SKM-1 (cell line): ENCODE measurements at regions not wholly inside any gene's neighbourhood (a gene's known extent, or its start where the extent isn't known, plus 50 kb on each side); places are given as distances from the start of the nearest gene placed in this dataset.
A peak's percentile ranks its signal among the peaks of the same experiment; 100 is the strongest.

Experiments used
- DNase-seq: peaks from one replicate; lab custom pipeline; 2025; ENCODE audit not compliant: unreplicated experiment; lab: John Stamatoyannopoulos, UW

DNA sequence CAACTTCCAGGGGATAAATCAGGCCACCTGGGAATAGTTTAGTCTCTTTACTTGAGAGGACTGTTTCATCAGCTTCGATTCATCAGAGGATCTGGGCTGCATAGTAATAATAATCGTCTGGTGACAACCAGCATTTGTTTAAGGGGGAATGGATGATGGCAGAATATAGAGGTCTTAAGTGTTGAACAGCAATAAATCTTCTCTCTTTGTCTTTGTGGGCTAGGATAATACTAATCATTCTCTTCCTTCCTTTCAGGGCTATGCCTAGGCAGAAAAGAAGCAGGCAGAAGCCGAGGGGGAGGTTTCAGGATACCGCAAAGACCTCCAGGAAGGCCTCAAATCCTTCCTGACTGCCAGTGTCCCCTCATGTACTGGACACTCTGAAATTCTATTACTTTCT lies 150.4 kb upstream of the GAREM1 start:
- no peak for DNase-seq

DNA sequence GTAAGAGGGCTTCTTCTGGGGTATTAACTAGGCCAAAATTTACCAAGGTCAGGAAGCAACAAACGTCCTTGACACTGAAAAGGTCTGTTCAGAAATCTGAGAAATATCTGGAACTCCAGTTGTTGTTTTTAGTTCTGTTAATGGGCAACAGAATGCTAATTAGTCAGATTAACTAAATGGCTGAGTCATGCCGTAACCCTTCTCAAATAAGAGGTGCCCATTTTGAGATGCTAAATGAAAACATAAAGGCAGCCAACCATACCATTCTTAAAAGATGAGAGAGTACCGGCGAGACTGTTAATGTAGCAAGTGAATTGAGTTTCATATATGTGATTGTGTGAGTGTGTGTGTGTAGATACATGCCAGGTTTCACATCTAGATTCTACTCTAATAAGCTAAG lies 147.9 kb upstream of the GAREM1 start:
- no peak for DNase-seq

GRCh38 chr18:32613821-32614220 lies 143.1 kb upstream of the GAREM1 start:
- no peak for DNase-seq

DNA sequence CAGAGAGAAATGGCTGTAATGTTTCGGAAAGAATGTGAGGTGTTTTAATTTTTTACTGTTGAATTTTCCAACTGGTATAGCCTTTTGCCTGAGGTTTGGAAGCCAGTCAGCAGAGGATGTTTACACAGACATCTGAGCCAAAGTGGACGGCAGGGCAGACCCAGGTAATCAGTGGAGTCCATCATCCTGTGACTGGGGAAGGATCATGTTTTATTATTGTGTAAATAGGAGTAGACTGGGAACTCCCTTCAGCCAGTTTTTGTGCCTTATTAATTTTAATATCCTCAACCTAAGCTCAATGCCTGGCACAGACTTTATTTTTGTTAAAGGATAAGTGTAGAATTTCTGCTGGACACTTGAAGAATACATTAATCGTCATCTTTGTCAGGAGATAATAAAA lies 142.0 kb upstream of the GAREM1 start:
- DNase-seq = no peak

- DNase-seq = no peak
Observed at GRCh38 chr18:32610176-32610575, 139.5 kb upstream of the GAREM1 start.

GRCh38 chr18:32607816-32608215 lies 137.1 kb upstream of the GAREM1 start:
- no peak for DNase-seq

GRCh38 chr18:32598144-32598543 lies 127.5 kb upstream of the GAREM1 start:
- no peak for DNase-seq

DNA sequence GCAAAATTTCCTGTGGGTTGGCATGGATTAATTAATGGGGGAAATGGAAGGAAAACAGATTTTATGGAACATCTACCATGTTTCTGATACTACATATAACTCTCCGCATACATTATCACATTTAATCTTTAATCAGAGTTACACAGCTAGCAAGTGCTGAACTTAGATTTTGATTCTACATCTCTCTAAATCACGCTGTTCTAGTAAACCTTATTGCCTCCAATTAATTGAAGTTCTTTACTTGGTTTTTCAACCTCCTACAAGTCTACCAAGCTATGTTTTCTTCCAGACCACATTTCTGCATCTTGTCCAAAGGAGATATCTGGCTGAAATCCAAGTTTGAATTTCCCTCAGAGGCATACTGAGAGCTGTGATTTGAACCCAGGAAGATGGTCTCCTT lies 125.8 kb upstream of the GAREM1 start:
- no peak for DNase-seq

GRCh38 chr18:32595832-32596231 lies 125.2 kb upstream of the GAREM1 start:
- no peak for DNase-seq

- DNase-seq = no peak
Observed at GRCh38 chr18:32588191-32588590, 117.5 kb upstream of the GAREM1 start.

DNA sequence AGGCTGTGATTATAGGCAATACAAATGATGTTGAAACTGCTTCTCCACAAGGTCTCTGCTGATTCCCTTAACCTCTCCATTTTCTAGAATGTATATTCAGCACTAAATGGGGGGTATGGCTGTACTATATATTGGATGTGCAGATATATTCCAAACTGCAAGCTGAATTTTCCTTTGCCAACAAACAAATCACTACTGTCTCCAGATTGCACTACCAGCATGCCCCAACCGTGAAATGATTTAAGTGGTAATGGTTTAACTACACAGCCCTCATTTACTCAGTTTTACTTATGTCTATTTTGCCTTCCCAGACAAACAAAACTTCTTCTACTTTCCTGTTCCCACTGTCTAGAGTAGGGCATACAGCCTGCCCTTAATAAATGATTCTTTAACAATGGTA lies 112.7 kb upstream of the GAREM1 start:
- DNase-seq = no peak

- no peak for DNase-seq
Observed at GRCh38 chr18:32582455-32582854, 111.8 kb upstream of the GAREM1 start.

GRCh38 chr18:32577561-32577960 lies 106.9 kb upstream of the GAREM1 start:
- DNase-seq = no peak

DNA sequence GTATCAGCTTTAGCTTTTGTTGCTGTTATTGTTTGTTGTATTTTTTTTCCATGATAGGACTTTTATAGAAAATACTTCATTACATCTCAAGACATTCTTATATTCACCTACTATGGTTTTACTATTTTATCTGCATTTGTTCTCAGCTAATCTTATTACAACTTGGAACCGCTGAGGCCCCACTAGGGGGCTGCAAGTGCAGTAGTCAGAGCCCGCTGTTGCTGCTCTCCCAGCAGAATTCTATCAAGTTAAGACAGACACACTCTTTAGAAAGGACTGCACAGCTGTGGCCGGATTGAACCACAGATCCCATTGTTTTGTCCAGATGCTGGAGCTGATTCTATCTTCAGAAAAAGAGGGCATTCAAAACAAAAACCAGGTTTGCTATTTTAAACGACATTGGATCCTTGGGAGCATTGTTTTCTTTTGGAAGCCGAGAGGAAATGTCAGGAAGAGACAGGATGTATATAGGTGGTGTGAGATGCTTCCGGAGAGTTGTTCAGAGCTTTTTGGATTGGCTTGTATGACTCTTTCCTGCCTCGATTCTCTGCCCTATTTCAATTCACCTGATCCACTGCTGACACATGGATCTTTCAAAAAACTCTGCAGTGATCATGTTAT lies 105.7 kb upstream of the GAREM1 start:
- DNase-seq = no peak

GRCh38 chr18:32566960-32567359 lies 96.3 kb upstream of the GAREM1 start:
- no peak for DNase-seq

- no peak for DNase-seq
Observed at GRCh38 chr18:32553640-32554365, 83.1 kb upstream of the GAREM1 start.

DNA sequence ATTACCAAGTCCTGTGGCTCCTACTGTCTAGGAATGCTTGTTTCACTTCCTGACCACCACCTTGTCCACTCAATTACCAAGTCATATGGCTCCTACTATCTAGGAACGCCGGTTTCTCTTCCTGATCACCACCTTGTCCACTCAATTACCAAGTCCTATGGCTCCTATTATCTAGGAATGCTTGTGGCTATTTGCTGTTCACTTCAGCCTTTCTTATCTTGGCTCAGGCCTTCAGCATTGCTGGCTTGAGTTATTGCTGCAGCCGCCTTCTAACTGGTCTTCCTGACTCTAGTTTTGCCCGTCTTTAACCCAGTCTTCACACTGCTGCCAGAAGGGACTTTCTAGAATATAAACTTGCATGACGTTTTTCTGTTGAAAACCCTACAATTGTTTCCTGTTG lies 82.5 kb upstream of the GAREM1 start:
- no peak for DNase-seq

GRCh38 chr18:32552421-32553030 lies 81.8 kb upstream of the GAREM1 start:
- DNase-seq = peak; percentile 40

DNA sequence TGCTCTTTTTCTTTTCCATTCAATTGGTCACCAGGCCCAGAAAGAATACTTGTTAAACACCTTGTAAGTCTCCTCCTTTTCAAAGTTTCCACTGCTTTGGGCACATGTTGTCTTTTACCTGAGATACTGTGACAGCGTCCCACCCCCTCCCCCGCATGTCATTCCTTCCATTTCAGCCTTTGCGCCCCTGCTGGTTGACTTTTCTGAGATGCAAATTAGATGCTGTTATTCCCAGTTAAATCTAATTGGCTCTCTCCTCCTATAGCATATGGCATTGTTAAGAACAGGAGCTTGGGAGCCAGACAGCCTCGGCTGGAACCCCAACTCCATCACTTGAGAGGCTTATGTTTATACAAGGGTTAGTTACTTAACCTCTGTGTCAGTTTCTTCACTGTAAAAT lies 80.3 kb upstream of the GAREM1 start:
- DNase-seq = no peak

DNA sequence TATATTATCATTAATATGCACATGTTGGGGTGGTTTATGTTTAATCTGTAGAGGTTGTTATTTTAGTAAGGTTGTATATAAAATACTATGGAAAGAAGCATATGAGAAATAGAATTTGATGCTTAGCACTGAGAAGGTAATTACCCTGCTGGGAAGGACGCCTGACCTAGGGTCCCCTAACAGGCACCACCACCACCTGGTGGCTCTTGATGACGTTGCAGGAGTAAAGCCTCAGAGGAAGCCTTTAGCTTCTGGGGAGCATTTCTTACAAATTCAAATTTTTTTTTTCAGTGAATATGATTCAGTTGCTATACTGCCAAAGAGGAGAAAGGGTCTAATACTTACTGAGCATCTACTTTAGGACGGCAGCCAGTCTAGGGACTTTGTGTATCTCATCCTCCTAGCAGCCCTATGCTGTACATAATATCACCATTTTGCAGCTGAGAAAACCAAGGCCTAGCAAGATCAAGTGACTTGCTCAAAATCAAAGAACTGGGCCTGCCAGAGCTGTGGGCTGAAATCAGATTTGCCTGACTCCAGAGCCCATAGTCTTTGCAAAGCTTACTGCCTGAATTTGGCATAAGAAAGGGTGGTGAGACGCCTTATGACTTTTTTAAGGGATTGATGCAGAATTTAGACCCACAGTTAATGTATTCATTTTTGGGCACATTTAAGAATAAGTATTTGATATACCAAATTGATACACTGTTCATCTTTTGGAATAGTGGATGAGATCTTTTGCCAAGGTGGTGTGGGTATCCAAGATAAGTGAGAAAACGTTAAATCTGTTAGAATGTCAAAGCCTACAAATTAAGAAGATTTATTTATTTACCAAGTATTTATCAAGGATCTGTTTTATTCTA lies 78.8 kb upstream of the GAREM1 start:
- peak; percentile 47 for DNase-seq

- DNase-seq = no peak
Observed at GRCh38 chr18:32548688-32549087, 78.0 kb upstream of the GAREM1 start.

DNA sequence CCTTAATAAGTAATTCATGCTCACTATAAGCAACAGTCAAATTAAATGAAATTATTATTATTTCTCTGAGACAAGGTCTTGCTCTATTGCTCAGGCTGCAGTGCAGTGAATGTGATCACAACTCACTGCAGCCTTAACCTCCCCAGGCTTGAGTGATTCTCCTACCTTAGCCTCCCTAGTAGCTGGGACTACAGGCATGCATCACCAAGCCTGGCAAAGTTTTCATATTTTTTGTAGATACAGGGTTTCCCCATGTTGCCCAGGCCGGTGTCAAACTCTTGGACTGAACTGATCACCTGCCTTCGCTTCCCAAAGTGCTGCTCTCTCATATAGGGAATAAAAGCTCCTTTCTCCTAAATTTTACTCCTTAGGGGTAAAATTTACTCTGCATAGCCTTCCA lies 74.9 kb upstream of the GAREM1 start:
- DNase-seq = no peak
